ENCODE measurements at regions not wholly inside any gene's neighbourhood (a gene's known extent, or its start where the extent isn't known, plus 50 kb on each side); places are given as distances from the start of the nearest gene placed in this dataset.

DNA sequence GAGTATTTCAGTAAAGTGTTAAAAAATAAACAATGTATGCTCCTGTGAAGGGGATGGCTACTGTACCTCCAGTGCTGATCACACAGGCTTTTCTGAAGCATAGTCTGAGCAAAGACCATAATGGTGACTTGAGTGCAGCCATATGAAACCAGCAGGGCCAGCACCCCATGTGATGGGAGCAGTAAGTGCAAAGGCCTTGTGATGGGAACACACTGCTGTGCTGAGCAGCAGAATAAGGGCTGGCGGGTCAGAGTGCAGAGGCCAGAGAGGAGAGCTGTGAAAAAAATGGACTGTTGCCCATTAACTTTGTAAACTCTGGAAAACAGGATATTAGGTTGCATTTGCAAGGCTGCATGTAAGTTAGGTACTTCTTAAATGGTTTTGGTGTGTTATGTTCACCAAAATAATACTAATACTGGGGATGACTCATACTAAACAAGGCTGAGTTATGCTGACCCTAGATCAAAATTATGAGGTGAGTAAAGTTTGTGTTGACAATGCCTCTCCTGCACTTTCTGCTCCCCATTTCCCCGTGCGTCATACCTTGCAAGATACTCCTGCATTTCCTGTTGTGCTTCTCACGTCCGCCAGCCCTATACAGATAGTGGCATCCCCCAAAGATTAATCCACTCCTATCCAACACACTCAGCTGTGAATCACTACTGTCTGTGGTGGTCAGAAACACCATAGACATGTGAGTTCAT lies 67.0 kb upstream of the FAM9A start:
- no peak for DNase-seq

DNA sequence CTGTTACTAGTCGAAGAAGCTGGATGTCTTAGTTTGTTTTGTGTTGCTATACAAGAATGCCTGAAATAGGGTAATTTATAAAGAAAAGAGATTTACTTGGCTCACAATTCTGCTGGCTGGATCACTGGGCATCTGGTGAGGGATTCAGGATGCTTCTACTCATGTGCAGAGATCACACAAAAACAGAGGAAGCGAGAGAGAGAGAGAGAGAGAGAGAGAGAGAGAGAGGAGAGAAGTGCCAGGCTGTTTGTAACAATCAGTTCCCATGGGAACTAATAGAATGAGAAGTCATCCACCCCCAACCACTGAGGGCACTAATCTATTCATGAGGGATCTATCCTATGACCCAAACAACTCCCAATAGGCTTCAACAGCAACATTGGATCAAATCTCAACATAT lies 66.2 kb upstream of the FAM9A start:
- no peak for DNase-seq

DNA sequence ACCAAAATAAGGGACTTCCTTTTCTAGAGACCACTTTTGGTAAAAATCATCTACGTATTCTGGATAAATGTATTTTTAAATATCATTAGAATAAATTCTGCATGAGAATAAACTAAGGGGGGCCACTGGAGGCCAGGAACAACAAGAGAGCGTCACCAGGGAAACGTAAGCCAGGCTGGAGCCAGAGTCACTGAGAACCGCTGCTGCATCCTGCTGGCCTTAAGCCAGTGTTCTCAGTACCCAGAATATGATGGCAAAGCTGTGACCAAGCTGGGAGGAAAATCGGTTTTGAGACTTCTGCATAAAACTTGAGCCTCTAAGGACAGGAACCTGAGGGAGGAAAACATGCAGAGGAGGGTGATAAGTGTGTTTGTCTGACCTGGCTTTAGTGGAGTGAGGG lies 63.0 kb upstream of the FAM9A start:
- no peak for DNase-seq

DNA sequence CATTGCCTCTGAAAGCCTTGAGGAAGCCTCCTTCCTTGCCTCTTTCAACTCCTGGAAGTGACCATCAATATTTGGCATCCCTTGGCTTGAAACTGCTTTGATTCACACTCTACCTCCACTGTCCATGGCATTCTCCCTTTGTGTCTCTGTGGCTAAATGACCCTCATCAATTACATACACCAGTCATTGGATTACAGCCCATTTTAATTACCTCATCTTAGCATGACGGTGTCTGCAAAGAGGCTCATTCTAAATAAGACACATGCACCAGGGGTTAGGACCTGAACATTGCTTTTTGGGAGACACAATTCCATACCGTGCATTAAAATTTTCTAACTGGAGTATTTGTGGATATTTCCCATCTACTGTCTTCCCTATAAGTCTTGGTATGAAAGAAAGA lies 60.7 kb upstream of the FAM9A start:
- no peak for DNase-seq

DNA sequence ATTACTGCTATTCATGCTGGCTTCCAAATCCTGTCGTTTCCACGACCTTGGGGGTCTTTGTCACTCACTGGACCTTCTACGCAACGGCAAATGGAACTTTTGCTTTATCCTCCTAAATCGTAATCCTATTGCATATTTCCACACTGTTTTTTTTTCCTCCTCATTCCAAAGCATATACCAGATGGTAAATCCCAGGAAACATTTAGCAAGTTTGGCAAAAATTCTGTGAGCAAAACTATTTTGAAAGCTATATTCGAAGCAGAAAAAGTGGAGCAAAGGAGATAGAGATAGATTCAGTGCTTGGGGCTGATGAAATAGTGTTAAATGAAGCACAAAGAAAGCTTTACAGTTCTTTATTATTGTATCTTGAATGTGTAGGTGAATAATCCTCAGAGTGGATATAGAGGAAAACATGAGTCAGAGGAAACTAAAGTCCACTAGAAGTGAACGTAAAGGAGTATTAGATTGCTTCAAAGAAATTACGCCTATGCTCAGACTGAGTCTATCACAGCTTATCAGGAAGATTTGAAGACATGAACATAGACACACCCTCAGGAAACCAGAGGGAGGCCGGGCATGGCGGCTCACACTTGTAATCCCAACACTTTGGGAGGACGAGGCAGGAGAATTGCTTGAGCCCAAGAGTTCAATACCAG lies 50.2 kb upstream of the FAM9A start:
- no peak for DNase-seq
